ENCODE measurements at regions not wholly inside any gene's neighbourhood (a gene's known extent, or its start where the extent isn't known, plus 50 kb on each side); places are given as distances from the start of the nearest gene placed in this dataset.
"Not testable (repeated sequence)": the region's sequence is repeated elsewhere in the genome, so short reads cannot be mapped to it uniquely, and the experiment has no call there.

GRCh38 chr9:39624048-39624447 is 268.6 kb downstream of the SPATA31A1 start:
- not testable (repeated sequence) for TF ChIP-seq CTCF (IDR thresholded peaks at IDR 0.05; ENCODE audit: low read depth, low read length, poor library complexity, severe bottlenecking); EZH2phosphoT487 (IDR thresholded peaks at IDR 0.05; ENCODE audit: borderline replicate concordance, low read length)
